Upper lobe of right lung (tissue), 1 donor: ENCODE measurements at regions not wholly inside any gene's neighbourhood (a gene's known extent, or its start where the extent isn't known, plus 50 kb on each side); places are given as distances from the start of the nearest gene placed in this dataset.

Experiments
- ATAC-seq: fragments of 200-7000 bp; cut with Tn5 transposase; one replicate; pipeline ENCODE4 v1.9.1; 2020; ENCODE audit warnings: mild to moderate bottlenecking, moderate library complexity
- DNase-seq: peaks from one replicate; pipeline ENCODE4 v3.0.0-alpha.2; 2020
- H3K27ac ChIP-seq: fragments of 200-600 bp; one replicate; pipeline ENCODE4 v1.8.0; 2022
- H3K27me3 ChIP-seq: fragments of 200-600 bp; one replicate; pipeline ENCODE4 v1.8.0; 2022; ENCODE audit warnings: mild to moderate bottlenecking
- H3K36me3 ChIP-seq: fragments of 200-600 bp; one replicate; pipeline ENCODE4 v1.8.0; 2022
- H3K4me1 ChIP-seq: fragments of 200-600 bp; one replicate; pipeline ENCODE4 v1.8.0; 2022
- H3K4me3 ChIP-seq: fragments of 200-600 bp; one replicate; pipeline ENCODE4 v1.8.0; 2022; ENCODE audit warnings: mild to moderate bottlenecking
- H3K9me3 ChIP-seq: fragments of 200-600 bp; one replicate; pipeline ENCODE4 v1.8.0; 2022
- intact Hi-C: fragments of 100-400 bp; cut with DNase I; formaldehyde crosslinking; loops from one replicate; pipeline ENCODE4 v1.11.0; 2022
- TF ChIP-seq, protein P1 (sequence below): fragments of 200-600 bp; IDR thresholded peaks from one replicate; pipeline ENCODE4 v1.8.0; 2022; ENCODE audit warnings: antibody characterized with exemption
- donor health status: DM: no; HTN: yes; CAD: no; lungs with severe emphysema.

DNA sequence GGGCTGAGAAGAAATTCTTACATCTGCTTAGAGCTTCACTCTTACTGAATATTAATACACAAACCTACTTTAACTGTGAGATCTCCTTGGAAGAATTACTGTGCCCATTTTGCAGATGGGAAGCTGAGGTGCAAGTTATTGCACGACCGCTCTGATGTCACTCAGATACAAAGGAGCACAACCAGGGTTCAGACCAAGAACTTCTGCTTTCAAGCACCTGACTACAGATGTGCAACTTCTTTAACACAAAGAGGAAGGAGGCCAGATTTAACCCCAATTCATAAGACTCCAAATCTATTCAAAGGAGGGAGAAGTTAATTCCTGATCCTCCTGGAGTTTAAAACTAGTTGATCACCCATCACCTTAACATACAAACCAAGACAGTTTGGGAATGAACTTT, 232.6 kb downstream of the VRK1 start:
- DNase-seq = no peak
- H3K36me3 ChIP-seq = no peaks in the 10 kb centered on the region
- intact Hi-C loops = no loop called here
- no peak overlapping the region for H3K4me3 ChIP-seq
- peaks cover 46% of the 10 kb centered on the region for H3K27me3 ChIP-seq
- no peaks in the 10 kb centered on the region for H3K4me1 ChIP-seq
- no peak overlapping the region for H3K27ac ChIP-seq
- no peak for ATAC-seq
- no peaks in the 10 kb centered on the region for H3K9me3 ChIP-seq
- TF ChIP-seq, protein P1, sequence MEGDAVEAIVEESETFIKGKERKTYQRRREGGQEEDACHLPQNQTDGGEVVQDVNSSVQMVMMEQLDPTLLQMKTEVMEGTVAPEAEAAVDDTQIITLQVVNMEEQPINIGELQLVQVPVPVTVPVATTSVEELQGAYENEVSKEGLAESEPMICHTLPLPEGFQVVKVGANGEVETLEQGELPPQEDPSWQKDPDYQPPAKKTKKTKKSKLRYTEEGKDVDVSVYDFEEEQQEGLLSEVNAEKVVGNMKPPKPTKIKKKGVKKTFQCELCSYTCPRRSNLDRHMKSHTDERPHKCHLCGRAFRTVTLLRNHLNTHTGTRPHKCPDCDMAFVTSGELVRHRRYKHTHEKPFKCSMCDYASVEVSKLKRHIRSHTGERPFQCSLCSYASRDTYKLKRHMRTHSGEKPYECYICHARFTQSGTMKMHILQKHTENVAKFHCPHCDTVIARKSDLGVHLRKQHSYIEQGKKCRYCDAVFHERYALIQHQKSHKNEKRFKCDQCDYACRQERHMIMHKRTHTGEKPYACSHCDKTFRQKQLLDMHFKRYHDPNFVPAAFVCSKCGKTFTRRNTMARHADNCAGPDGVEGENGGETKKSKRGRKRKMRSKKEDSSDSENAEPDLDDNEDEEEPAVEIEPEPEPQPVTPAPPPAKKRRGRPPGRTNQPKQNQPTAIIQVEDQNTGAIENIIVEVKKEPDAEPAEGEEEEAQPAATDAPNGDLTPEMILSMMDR = no peak

DNA sequence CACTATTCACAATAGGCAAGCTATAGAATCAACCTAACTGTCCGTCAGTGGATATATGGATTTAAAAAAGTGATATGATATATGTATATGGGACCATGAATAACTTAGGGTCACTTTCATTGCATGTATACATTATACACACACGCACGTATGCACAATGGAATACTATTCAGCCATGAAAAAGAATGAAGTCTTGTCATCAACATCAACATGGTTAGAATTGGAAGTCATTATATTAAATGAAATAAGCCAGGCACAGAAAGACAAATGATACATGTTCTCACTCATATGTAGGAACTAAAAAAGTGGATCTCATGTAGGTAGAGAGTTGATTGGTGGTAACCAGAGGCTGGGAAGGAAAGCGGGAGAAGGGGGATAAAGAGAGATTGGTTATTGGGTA, 234.3 kb downstream of the VRK1 start:
- H3K4me1 ChIP-seq = no peaks in the 10 kb centered on the region
- TF ChIP-seq, protein P1 = no peak
- no peak for ATAC-seq
- H3K27me3 ChIP-seq = peaks cover 41% of the 10 kb centered on the region
- no peak overlapping the region for H3K27ac ChIP-seq
- intact Hi-C loops = no loop called here
- no peak overlapping the region for H3K4me3 ChIP-seq
- no peaks in the 10 kb centered on the region for H3K36me3 ChIP-seq
- no peak for DNase-seq
- H3K9me3 ChIP-seq = no peaks in the 10 kb centered on the region

DNA sequence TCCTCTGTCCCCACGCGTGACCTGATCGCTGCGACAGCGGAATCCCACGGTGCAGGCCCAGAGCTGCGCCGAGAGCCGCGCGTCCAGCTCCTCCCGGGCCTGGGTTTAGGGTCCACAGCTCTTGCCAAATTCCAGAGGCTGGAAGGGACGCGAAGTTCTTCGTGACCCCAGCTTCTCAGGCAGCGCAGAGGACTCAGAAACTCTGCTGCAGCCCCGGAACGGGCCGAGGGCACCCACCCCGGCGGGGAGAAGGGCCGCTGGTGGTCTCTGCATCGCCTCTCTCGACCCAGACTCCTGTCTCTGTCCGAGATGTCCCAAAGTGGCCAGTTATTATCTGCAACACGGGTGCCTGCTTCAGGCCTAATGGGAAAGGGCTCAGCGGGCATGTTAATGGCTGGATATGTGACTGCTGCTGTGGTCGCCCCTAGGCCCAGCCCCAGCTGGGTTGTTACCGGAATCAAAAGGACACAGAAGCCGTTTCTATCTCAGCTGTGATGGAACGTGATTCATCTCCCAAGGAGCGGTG, 236.4 kb downstream of the VRK1 start:
- Histone ChIP-seq H3K27me3 (peaks cover 41% of the 10 kb centered on the region), H3K9me3 (peaks cover 3% of the 10 kb centered on the region), H3K27ac (no peak overlapping the region), H3K36me3 (no peaks in the 10 kb centered on the region), H3K4me3 (no peak overlapping the region), H3K4me1 (no peaks in the 10 kb centered on the region)
- TF ChIP-seq, protein P1 = no peak
- ATAC-seq (no peak), DNase-seq (no peak)
- intact Hi-C loops = no loop called here

DNA sequence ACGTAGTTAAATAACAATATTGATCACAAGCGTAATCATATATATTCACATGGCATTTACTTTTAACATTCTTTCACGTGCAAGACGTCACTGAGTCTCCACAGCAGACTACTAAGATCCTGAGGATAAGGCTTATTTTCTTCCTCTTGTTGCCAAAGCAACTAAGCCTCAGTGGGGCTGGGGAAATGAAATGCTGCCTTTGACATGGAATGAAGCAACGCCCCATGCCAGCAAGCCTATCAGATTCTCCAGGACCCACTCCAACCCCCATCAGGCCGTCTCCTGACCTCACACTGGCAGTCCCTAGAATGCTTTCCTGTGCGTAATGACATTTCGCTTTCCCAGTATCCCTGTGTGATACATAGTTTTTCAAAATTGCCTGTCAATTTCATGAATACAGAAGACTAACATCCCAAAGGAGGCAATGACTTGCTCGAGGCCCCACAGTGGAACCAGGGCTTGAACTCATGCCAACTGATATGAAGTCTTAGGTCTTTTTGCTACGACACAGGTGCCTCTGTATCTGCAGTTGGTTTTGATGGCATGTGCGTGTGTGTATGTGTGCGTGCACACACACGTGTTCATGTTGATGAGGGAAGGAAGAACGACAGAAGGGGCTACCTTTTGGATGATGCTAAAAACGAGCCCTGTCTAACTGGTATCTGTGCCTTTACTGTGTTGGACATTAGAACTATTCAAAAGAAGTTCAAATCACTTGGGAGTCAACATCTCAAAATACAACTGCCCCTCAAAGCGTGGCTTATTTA, 239.1 kb downstream of the VRK1 start:
- TF ChIP-seq, protein P1 = no peak
- ATAC-seq (no peak), DNase-seq (no peak)
- Histone ChIP-seq H3K27ac (no peak overlapping the region), H3K4me1 (no peaks in the 10 kb centered on the region), H3K4me3 (no peak overlapping the region), H3K36me3 (no peaks in the 10 kb centered on the region), H3K9me3 (peaks cover 3% of the 10 kb centered on the region), H3K27me3 (peaks cover 41% of the 10 kb centered on the region)
- intact Hi-C loops = no loop called here

DNA sequence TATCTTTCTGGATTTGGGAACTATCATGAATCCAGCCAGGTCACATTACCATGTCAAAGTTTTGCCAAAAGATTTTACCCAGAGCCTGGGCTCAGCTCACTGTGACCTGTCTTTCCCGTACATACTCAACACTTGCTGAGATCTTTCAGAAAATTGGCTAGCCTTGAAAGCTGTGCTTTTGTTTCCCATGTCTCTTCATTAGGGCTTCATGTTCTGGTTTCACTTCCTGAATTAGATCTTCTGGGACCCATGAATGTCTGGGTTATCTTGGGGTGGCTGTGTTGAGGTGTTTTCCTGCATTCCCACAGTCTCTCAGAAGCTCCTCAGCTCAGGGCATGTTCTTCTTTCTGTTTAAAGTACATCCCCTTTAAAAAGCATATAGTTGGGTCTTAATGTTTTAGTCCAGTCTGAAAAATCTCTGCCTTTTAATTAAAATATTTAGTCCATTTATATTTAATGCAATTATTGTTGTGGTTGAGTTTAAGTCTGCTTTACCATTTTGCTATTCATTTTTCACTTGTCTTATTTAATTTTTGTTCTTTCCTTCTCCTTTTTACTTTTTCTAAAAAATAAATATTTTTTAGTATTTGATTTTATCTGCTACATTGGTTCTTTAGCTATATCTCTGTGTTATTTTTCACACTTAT, 242.7 kb downstream of the VRK1 start:
- intact Hi-C loops = no loop called here
- H3K36me3 ChIP-seq = no peaks in the 10 kb centered on the region
- no peak overlapping the region for H3K27ac ChIP-seq
- H3K27me3 ChIP-seq = peaks cover 12% of the 10 kb centered on the region
- no peaks in the 10 kb centered on the region for H3K4me1 ChIP-seq
- H3K9me3 ChIP-seq = peaks cover 3% of the 10 kb centered on the region
- TF ChIP-seq, protein P1 = no peak
- H3K4me3 ChIP-seq = no peak overlapping the region
- DNase-seq = no peak
- no peak for ATAC-seq
